ENCODE measurements at regions not wholly inside any gene's neighbourhood (a gene's known extent, or its start where the extent isn't known, plus 50 kb on each side); places are given as distances from the start of the nearest gene placed in this dataset.
"Not testable (repeated sequence)": the region's sequence is repeated elsewhere in the genome, so short reads cannot be mapped to it uniquely, and the experiment has no call there.

- peaks cover 0 to 10% (median 2%) of the 10 kb centered on the region in 4 donors for H3K4me1 Mint-ChIP-seq
- H3K27ac Mint-ChIP-seq, result no peak overlapping the region
- H3K27me3 Mint-ChIP-seq, result peaks cover 30% of the 10 kb centered on the region
- Histone ChIP-seq H3K4me3 (ENCODE audit: low read depth, low read length) (no peak overlapping the region), H3K27ac (ENCODE audit: insufficient read depth, low read length, poor library complexity, severe bottlenecking) (no peak overlapping the region), H3K4me1 (ENCODE audit: control insufficient read depth, insufficient read depth, low read length, poor library complexity, severe bottlenecking) (peaks cover 10% of the 10 kb centered on the region), H3K27me3 (ENCODE audit: control insufficient read depth, insufficient read depth, low read length) (peaks cover 7% of the 10 kb centered on the region), H3K9me3 (ENCODE audit: control insufficient read depth in 2 of 2, low read length in 2 of 2) (no peaks in the 10 kb centered on the region), H3K36me3 (ENCODE audit: control insufficient read depth, insufficient read depth, low read length) (no peaks in the 10 kb centered on the region)
- no peaks in the 10 kb centered on the region for H3K9me3 Mint-ChIP-seq
- H3K4me3 Mint-ChIP-seq, result peak overlapping the region in 2 of 4 donors; percentile 35 to 38
- H3K36me3 Mint-ChIP-seq, result no peaks in the 10 kb centered on the region
- DNase-seq (no peak), ATAC-seq (ENCODE audit: low read depth in 2 of 2) (no peak)
Measured at GRCh38 chr7:66505009-66505408, 123.7 kb upstream of the KCTD7 start.

GRCh38 chr7:66505531-66506451, 122.9 kb upstream of the KCTD7 start:
- Histone ChIP-seq H3K27me3 (ENCODE audit: control insufficient read depth, insufficient read depth, low read length) (peaks cover 7% of the 10 kb centered on the region), H3K27ac (ENCODE audit: insufficient read depth, low read length, poor library complexity, severe bottlenecking) (no peak overlapping the region), H3K4me1 (ENCODE audit: control insufficient read depth, insufficient read depth, low read length, poor library complexity, severe bottlenecking) (peaks cover 10% of the 10 kb centered on the region), H3K9me3 (ENCODE audit: control insufficient read depth in 2 of 2, low read length in 2 of 2) (no peaks in the 10 kb centered on the region), H3K4me3 (ENCODE audit: low read depth, low read length) (no peak overlapping the region), H3K36me3 (ENCODE audit: control insufficient read depth, insufficient read depth, low read length) (no peaks in the 10 kb centered on the region)
- Mint-ChIP-seq H3K9me3 (no peaks in the 10 kb centered on the region), H3K36me3 (no peaks in the 10 kb centered on the region), H3K4me3 (peak overlapping the region in 2 of 4 donors; percentile 32 to 76), H3K4me1 (peaks cover 0 to 10% (median 2%) of the 10 kb centered on the region in 4 donors), H3K27ac (peak overlapping the region in 1 of 3 donors; percentile 46), H3K27me3 (peaks cover 30% of the 10 kb centered on the region)
- ATAC-seq (ENCODE audit: low read depth in 2 of 2) (peak in 1 of 2 donors; percentile 51), DNase-seq (peak in 2 of 3 donors; percentile 34 to 51)

GRCh38 chr7:66506703-66507102, 122.0 kb upstream of the KCTD7 start:
- H3K27me3 Mint-ChIP-seq, result peaks cover 35% of the 10 kb centered on the region
- peak overlapping the region in 1 of 3 donors; percentile 69 for H3K27ac Mint-ChIP-seq
- not testable (repeated sequence) for H3K27me3 ChIP-seq (ENCODE audit: control insufficient read depth, insufficient read depth, low read length); H3K36me3 ChIP-seq (ENCODE audit: control insufficient read depth, insufficient read depth, low read length); ATAC-seq (ENCODE audit: low read depth in 2 of 2); H3K27ac ChIP-seq (ENCODE audit: insufficient read depth, low read length, poor library complexity, severe bottlenecking); H3K9me3 ChIP-seq (ENCODE audit: control insufficient read depth in 2 of 2, low read length in 2 of 2); H3K4me1 ChIP-seq (ENCODE audit: control insufficient read depth, insufficient read depth, low read length, poor library complexity, severe bottlenecking); H3K9me3 Mint-ChIP-seq; H3K36me3 Mint-ChIP-seq; DNase-seq; H3K4me3 ChIP-seq (ENCODE audit: low read depth, low read length)
- peak overlapping the region in 3 of 4 donors; percentile 32 to 76 (median 48) for H3K4me3 Mint-ChIP-seq
- H3K4me1 Mint-ChIP-seq, result peaks cover 0 to 10% (median 2%) of the 10 kb centered on the region in 4 donors

GRCh38 chr7:66507764-66508296, 120.9 kb upstream of the KCTD7 start:
- Mint-ChIP-seq H3K36me3 (no peaks in the 10 kb centered on the region), H3K27ac (no peak overlapping the region), H3K4me1 (peaks cover 0 to 10% (median 2%) of the 10 kb centered on the region in 4 donors), H3K4me3 (no peak overlapping the region), H3K27me3 (peaks cover 35% of the 10 kb centered on the region), H3K9me3 (no peaks in the 10 kb centered on the region)
- no peaks in the 10 kb centered on the region for H3K36me3 ChIP-seq (ENCODE audit: control insufficient read depth, insufficient read depth, low read length)
- H3K27ac ChIP-seq (ENCODE audit: insufficient read depth, low read length, poor library complexity, severe bottlenecking), result no peak overlapping the region
- DNase-seq (no peak), ATAC-seq (ENCODE audit: low read depth in 2 of 2) (no peak)
- no peaks in the 10 kb centered on the region for H3K9me3 ChIP-seq (ENCODE audit: control insufficient read depth in 2 of 2, low read length in 2 of 2)
- H3K4me1 ChIP-seq (ENCODE audit: control insufficient read depth, insufficient read depth, low read length, poor library complexity, severe bottlenecking), result peaks cover 10% of the 10 kb centered on the region
- no peak overlapping the region for H3K4me3 ChIP-seq (ENCODE audit: low read depth, low read length)
- peaks cover 7% of the 10 kb centered on the region for H3K27me3 ChIP-seq (ENCODE audit: control insufficient read depth, insufficient read depth, low read length)

DNA sequence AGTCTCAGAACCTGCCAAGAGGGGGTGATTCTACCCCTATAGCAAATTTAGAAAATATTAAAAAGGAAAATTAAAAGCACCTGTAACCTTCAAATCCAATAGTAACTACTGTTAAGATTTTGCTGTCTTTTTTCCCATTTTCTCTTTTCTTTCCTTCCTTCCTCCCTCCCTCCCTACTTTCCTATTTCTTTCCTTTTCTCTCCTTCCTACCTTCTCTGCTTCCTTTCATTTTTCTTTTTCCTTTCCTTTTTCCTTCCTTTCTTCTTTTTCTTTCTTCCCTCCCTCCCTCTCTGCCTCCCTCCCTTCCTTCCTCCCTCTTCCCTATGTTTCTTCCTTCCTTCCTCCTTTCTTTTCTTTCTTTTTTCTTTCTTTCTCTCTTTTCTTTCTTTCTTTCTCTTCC, 120.2 kb upstream of the KCTD7 start:
- no peaks in the 10 kb centered on the region for H3K9me3 Mint-ChIP-seq
- no peak overlapping the region for H3K4me3 ChIP-seq (ENCODE audit: low read depth, low read length)
- no peak overlapping the region for H3K27ac ChIP-seq (ENCODE audit: insufficient read depth, low read length, poor library complexity, severe bottlenecking)
- peaks cover 0 to 10% (median 2%) of the 10 kb centered on the region in 4 donors for H3K4me1 Mint-ChIP-seq
- H3K27me3 ChIP-seq (ENCODE audit: control insufficient read depth, insufficient read depth, low read length), result peaks cover 7% of the 10 kb centered on the region
- H3K36me3 ChIP-seq (ENCODE audit: control insufficient read depth, insufficient read depth, low read length), result no peaks in the 10 kb centered on the region
- ATAC-seq (ENCODE audit: low read depth in 2 of 2) (no peak), DNase-seq (no peak)
- no peaks in the 10 kb centered on the region for H3K9me3 ChIP-seq (ENCODE audit: control insufficient read depth in 2 of 2, low read length in 2 of 2)
- H3K4me3 Mint-ChIP-seq, result no peak overlapping the region
- H3K27ac Mint-ChIP-seq, result no peak overlapping the region
- no peaks in the 10 kb centered on the region for H3K36me3 Mint-ChIP-seq
- peaks cover 35% of the 10 kb centered on the region for H3K27me3 Mint-ChIP-seq
- H3K4me1 ChIP-seq (ENCODE audit: control insufficient read depth, insufficient read depth, low read length, poor library complexity, severe bottlenecking), result peaks cover 10% of the 10 kb centered on the region

- peaks cover 0 to 2% (median 0%) of the 10 kb centered on the region in 4 donors for H3K4me1 Mint-ChIP-seq
- H3K4me3 Mint-ChIP-seq, result no peak overlapping the region
- H3K27me3 Mint-ChIP-seq, result peaks cover 5% of the 10 kb centered on the region
- Histone ChIP-seq H3K4me3 (ENCODE audit: low read depth, low read length) (no peak overlapping the region), H3K9me3 (ENCODE audit: control insufficient read depth in 2 of 2, low read length in 2 of 2) (no peaks in the 10 kb centered on the region), H3K27me3 (ENCODE audit: control insufficient read depth, insufficient read depth, low read length) (no peaks in the 10 kb centered on the region), H3K27ac (ENCODE audit: insufficient read depth, low read length, poor library complexity, severe bottlenecking) (no peak overlapping the region), H3K36me3 (ENCODE audit: control insufficient read depth, insufficient read depth, low read length) (no peaks in the 10 kb centered on the region), H3K4me1 (ENCODE audit: control insufficient read depth, insufficient read depth, low read length, poor library complexity, severe bottlenecking) (no peaks in the 10 kb centered on the region)
- no peaks in the 10 kb centered on the region for H3K36me3 Mint-ChIP-seq
- no peak overlapping the region for H3K27ac Mint-ChIP-seq
- no peak for DNase-seq
- ATAC-seq (ENCODE audit: low read depth in 2 of 2), result no peak
- no peaks in the 10 kb centered on the region for H3K9me3 Mint-ChIP-seq
Measured at GRCh38 chr7:66514050-66514449, 114.6 kb upstream of the KCTD7 start.

DNA sequence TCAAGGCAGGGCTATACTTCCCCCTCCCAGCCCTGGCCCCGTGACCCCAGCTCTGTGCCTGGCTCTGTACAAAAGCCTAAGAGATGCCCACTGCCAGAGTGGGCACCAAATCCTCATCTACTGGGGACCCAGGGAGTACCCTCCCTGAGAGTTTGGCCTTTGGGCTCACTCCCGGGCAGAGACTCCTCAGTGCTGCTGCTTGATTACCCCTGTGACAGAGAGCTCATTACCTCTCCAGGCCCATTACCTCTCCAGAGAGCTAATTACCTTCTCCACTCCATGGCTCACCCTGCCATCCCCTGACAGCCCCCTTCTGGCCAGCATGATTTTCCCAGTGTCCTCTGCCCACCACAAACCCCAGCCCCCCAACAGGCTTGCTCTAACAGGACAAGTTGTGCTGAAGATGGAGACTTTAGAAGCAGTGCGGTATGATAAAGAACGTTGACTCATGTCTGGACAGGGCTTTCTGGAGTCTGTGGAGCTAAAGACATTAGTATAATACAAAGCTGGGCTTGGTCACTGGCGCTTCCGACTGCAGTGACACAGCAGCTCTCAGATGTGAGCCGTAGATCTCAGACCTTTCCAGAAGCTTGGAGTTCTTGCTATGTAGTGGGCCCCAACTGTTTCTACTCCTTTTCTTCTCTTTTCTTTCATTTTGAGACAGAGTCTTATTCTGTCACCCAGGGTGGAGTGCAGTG, 111.3 kb upstream of the KCTD7 start:
- no peak overlapping the region for H3K27ac Mint-ChIP-seq
- Histone ChIP-seq H3K4me3 (ENCODE audit: low read depth, low read length) (no peak overlapping the region), H3K4me1 (ENCODE audit: control insufficient read depth, insufficient read depth, low read length, poor library complexity, severe bottlenecking) (no peaks in the 10 kb centered on the region), H3K27ac (ENCODE audit: insufficient read depth, low read length, poor library complexity, severe bottlenecking) (no peak overlapping the region), H3K27me3 (ENCODE audit: control insufficient read depth, insufficient read depth, low read length) (no peaks in the 10 kb centered on the region), H3K9me3 (ENCODE audit: control insufficient read depth in 2 of 2, low read length in 2 of 2) (no peaks in the 10 kb centered on the region), H3K36me3 (ENCODE audit: control insufficient read depth, insufficient read depth, low read length) (no peaks in the 10 kb centered on the region)
- H3K9me3 Mint-ChIP-seq, result no peaks in the 10 kb centered on the region
- no peak for ATAC-seq (ENCODE audit: low read depth in 2 of 2)
- H3K4me3 Mint-ChIP-seq, result no peak overlapping the region
- H3K27me3 Mint-ChIP-seq, result no peaks in the 10 kb centered on the region
- no peak for DNase-seq
- peaks cover 0 to 2% (median 0%) of the 10 kb centered on the region in 4 donors for H3K4me1 Mint-ChIP-seq
- H3K36me3 Mint-ChIP-seq, result no peaks in the 10 kb centered on the region

All from CD4-positive, CD25-positive, alpha-beta regulatory T cell (primary cell).